ENCODE measurements at regions not wholly inside any gene's neighbourhood (a gene's known extent, or its start where the extent isn't known, plus 50 kb on each side); places are given as distances from the start of the nearest gene placed in this dataset.

- H3K27ac ChIP-seq (ENCODE audit: low read length) = no peak overlapping the region
- no peaks in the 10 kb centered on the region for H3K79me2 ChIP-seq (ENCODE audit: insufficient read depth, low read length)
- H4K20me1 ChIP-seq (ENCODE audit: insufficient read depth, low read length) = no peaks in the 10 kb centered on the region
- no peak overlapping the region for H3K4me3 ChIP-seq (ENCODE audit: low read depth in 1 of 2, low read length in 2 of 2)
- no peaks in the 10 kb centered on the region for H3K4me1 ChIP-seq (ENCODE audit: insufficient read depth, low read length)
- no peaks in the 10 kb centered on the region for H3K36me3 ChIP-seq (ENCODE audit: insufficient read depth, low read length)
- ATAC-seq (ENCODE audit: insufficient read depth, low read depth) (no peak), DNase-seq (no peak)
- H2AFZ ChIP-seq (ENCODE audit: low read depth, low read length) = no peak overlapping the region
- no peak overlapping the region for H3K9ac ChIP-seq (ENCODE audit: low read depth, low read length)
- H3K27me3 ChIP-seq (ENCODE audit: insufficient read depth, low read length, poor library complexity) = no peaks in the 10 kb centered on the region
- no peak for TF ChIP-seq EZH2 (IDR thresholded peaks at IDR 0.05; ENCODE audit: borderline replicate concordance, low read depth, low read length, severe bottlenecking)
- TF ChIP-seq CTCF (IDR thresholded peaks at IDR 0.05; ENCODE audit: borderline replicate concordance, extremely low read depth, low read length, poor library complexity, severe bottlenecking) = no peak
- no peaks in the 10 kb centered on the region for H3K9me3 ChIP-seq (ENCODE audit: insufficient read depth, low read length, severe bottlenecking)
- H3K4me2 ChIP-seq (ENCODE audit: insufficient read depth, low read length) = no peak overlapping the region
These were observed 84.3 kb upstream of the GRB10 start for GRCh38 chr7:50867034-50867356.

- Histone ChIP-seq H3K9me3 (ENCODE audit: insufficient read depth, low read length, severe bottlenecking) (no peaks in the 10 kb centered on the region), H3K4me1 (ENCODE audit: insufficient read depth, low read length) (no peaks in the 10 kb centered on the region), H2AFZ (ENCODE audit: low read depth, low read length) (no peak overlapping the region), H3K9ac (ENCODE audit: low read depth, low read length) (no peak overlapping the region), H3K36me3 (ENCODE audit: insufficient read depth, low read length) (no peaks in the 10 kb centered on the region), H3K4me2 (ENCODE audit: insufficient read depth, low read length) (no peak overlapping the region), H3K79me2 (ENCODE audit: insufficient read depth, low read length) (no peaks in the 10 kb centered on the region), H4K20me1 (ENCODE audit: insufficient read depth, low read length) (no peaks in the 10 kb centered on the region), H3K4me3 (ENCODE audit: low read depth in 1 of 2, low read length in 2 of 2) (no peak overlapping the region), H3K27ac (ENCODE audit: low read length) (no peak overlapping the region), H3K27me3 (ENCODE audit: insufficient read depth, low read length, poor library complexity) (no peaks in the 10 kb centered on the region)
- TF ChIP-seq CTCF (IDR thresholded peaks at IDR 0.05; ENCODE audit: borderline replicate concordance, extremely low read depth, low read length, poor library complexity, severe bottlenecking) = no peak
- TF ChIP-seq EZH2 (IDR thresholded peaks at IDR 0.05; ENCODE audit: borderline replicate concordance, low read depth, low read length, severe bottlenecking) = no peak
- DNase-seq = no peak
- ATAC-seq (ENCODE audit: insufficient read depth, low read depth) = no peak
These were observed 83.8 kb upstream of the GRB10 start for GRCh38 chr7:50866343-50867033.

- TF ChIP-seq EZH2 (IDR thresholded peaks at IDR 0.05; ENCODE audit: borderline replicate concordance, low read depth, low read length, severe bottlenecking) (no peak), CTCF (IDR thresholded peaks at IDR 0.05; ENCODE audit: borderline replicate concordance, extremely low read depth, low read length, poor library complexity, severe bottlenecking) (no peak)
- Histone ChIP-seq H4K20me1 (ENCODE audit: insufficient read depth, low read length) (no peaks in the 10 kb centered on the region), H3K4me3 (ENCODE audit: low read depth in 1 of 2, low read length in 2 of 2) (no peak overlapping the region), H3K4me2 (ENCODE audit: insufficient read depth, low read length) (no peak overlapping the region), H3K4me1 (ENCODE audit: insufficient read depth, low read length) (no peaks in the 10 kb centered on the region), H3K27me3 (ENCODE audit: insufficient read depth, low read length, poor library complexity) (no peaks in the 10 kb centered on the region), H3K36me3 (ENCODE audit: insufficient read depth, low read length) (no peaks in the 10 kb centered on the region), H3K79me2 (ENCODE audit: insufficient read depth, low read length) (no peaks in the 10 kb centered on the region), H3K9me3 (ENCODE audit: insufficient read depth, low read length, severe bottlenecking) (no peaks in the 10 kb centered on the region), H3K27ac (ENCODE audit: low read length) (no peak overlapping the region), H2AFZ (ENCODE audit: low read depth, low read length) (no peak overlapping the region), H3K9ac (ENCODE audit: low read depth, low read length) (no peak overlapping the region)
- ATAC-seq (ENCODE audit: insufficient read depth, low read depth) (no peak), DNase-seq (no peak)
These were observed 82.8 kb upstream of the GRB10 start for GRCh38 chr7:50865450-50865849.
